A673 (cell line): ENCODE measurements at regions not wholly inside any gene's neighbourhood (a gene's known extent, or its start where the extent isn't known, plus 50 kb on each side); places are given as distances from the start of the nearest gene placed in this dataset.

ENCODE experiments used
- BruUV-seq: library from RNA; stranded (reverse); fragments of 400-500 nt; replicated peaks from 2 replicates; lab custom pipeline; 2021; lab: Mats Ljungman, UMichigan
- CTCF ChIA-PET: fragments of 300-600 bp; sonication (Branson Sonifier 250); formaldehyde crosslinking; loops from one replicate; lab custom pipeline; 2022; ENCODE audit warnings: antibody characterized with exemption; lab: Charles Lee
- POLR2A ChIA-PET: fragments of 300-600 bp; sonication (Branson Sonifier 250); formaldehyde crosslinking; loops from one replicate; lab custom pipeline; 2022; ENCODE audit warnings: antibody characterized with exemption; ENCODE audit not compliant: low non-redundant PET; lab: Charles Lee
- DNase-seq: peaks from one replicate; pipeline ENCODE4 v3.0.0-alpha.2; 2015; ENCODE audit warnings: low spot score
- H3K27ac ChIP-seq: fragments of 200-600 bp; sonication (generic); 2 replicates; pipeline ENCODE4 v1.5.1; 2016; ENCODE audit warnings: mixed run types, low read depth, mild to moderate bottlenecking, mixed read lengths, antibody characterized with exemption, low read length; ENCODE audit not compliant: poor library complexity, severe bottlenecking
- H3K27me3 ChIP-seq: fragments of 200-600 bp; sonication (generic); replicated peaks from 2 replicates; pipeline ENCODE4 v1.6.1; 2017; ENCODE audit warnings: mixed run types, low read depth, mild to moderate bottlenecking, mixed read lengths, antibody characterized with exemption, low read length; ENCODE audit not compliant: insufficient read depth, poor library complexity
- H3K36me3 ChIP-seq: fragments of 200-600 bp; sonication (generic); 2 replicates; pipeline ENCODE4 v1.6.1; 2016; ENCODE audit warnings: mixed run types, mild to moderate bottlenecking, mixed read lengths, antibody characterized with exemption, low read length; ENCODE audit not compliant: insufficient read depth, poor library complexity, severe bottlenecking
- H3K4me1 ChIP-seq: fragments of 200-600 bp; sonication (generic); 2 replicates; pipeline ENCODE4 v1.6.1; 2017; ENCODE audit warnings: mixed run types, mild to moderate bottlenecking, mixed read lengths, antibody characterized with exemption, low read length; ENCODE audit not compliant: insufficient read depth, poor library complexity, severe bottlenecking
- H3K4me3 ChIP-seq: fragments of 200-600 bp; sonication (generic); 2 replicates; pipeline ENCODE4 v1.5.1; 2016; ENCODE audit warnings: low read depth, mixed run types, mild to moderate bottlenecking, mixed read lengths, low read length; ENCODE audit not compliant: poor library complexity, severe bottlenecking
- H3K9me3 ChIP-seq: fragments of 200-600 bp; sonication (generic); 2 replicates; pipeline ENCODE4 v1.6.1; 2016; ENCODE audit warnings: mixed run types, low read depth, mild to moderate bottlenecking, mixed read lengths, antibody characterized with exemption, low read length; ENCODE audit not compliant: poor library complexity, severe bottlenecking
- CTCF ChIP-seq: fragments of 300-800, 200-600 bp; sonication (generic); conservative IDR thresholded peaks from 2 replicates; pipeline ENCODE4 v1.5.1; 2017; ENCODE audit warnings: low read depth, mild to moderate bottlenecking, antibody characterized with exemption, low read length, moderate library complexity, mixed read lengths
- EZH2 ChIP-seq: fragments of 200-600 bp; sonication (generic); IDR thresholded peaks from 2 replicates; pipeline ENCODE4 v1.6.1; 2017; ENCODE audit warnings: borderline replicate concordance, low read depth, mild to moderate bottlenecking, mixed read lengths, antibody characterized with exemption, low read length; ENCODE audit not compliant: poor library complexity, severe bottlenecking
- intact Hi-C: fragments of 100-400 bp; cut with micrococcal nuclease; formaldehyde crosslinking; loops from one replicate; pipeline ENCODE4 v1.10.0; 2022; ENCODE audit not compliant: unreplicated experiment

DNA sequence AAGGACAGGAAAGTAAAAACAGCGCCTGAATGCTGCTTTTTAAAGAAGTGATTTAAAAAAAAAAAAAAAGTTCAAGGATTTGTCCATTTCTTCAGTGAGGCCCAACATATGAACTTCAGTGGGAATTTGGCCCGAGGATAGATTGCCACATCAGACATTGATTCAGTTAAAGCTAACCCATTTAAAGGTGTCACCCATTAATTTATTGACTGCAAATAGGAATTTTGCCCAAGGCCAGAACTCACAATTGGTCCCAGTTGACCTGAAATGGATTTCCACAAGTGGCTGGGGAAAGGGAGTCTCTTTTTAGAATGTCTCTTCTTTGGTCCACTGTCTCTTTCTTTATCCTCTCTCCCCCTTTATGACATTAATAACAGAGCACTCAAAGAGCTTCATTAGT, 86.5 kb upstream of the RPL34 start:
- no peaks in the 10 kb centered on the region for H3K27me3 ChIP-seq
- H3K4me3 ChIP-seq = no peak overlapping the region
- intact Hi-C loops = no loop called here
- POLR2A ChIA-PET = no interaction called here
- BruUV-seq = no TSS peak
- CTCF ChIA-PET = no interaction called here
- H3K9me3 ChIP-seq = no peaks in the 10 kb centered on the region
- no peak for DNase-seq
- TF ChIP-seq EZH2 (no peak), CTCF (no peak)
- H3K36me3 ChIP-seq = no peaks in the 10 kb centered on the region
- no peaks in the 10 kb centered on the region for H3K4me1 ChIP-seq
- H3K27ac ChIP-seq = no peak overlapping the region

- ChIA-PET POLR2A (no interaction called here), CTCF (no interaction called here)
- TF ChIP-seq EZH2 (no peak), CTCF (no peak)
- intact Hi-C loops = no loop called here
- no peak overlapping the region for H3K27ac ChIP-seq
- no TSS peak for BruUV-seq
- no peak overlapping the region for H3K4me3 ChIP-seq
- H3K36me3 ChIP-seq = no peaks in the 10 kb centered on the region
- H3K27me3 ChIP-seq = no peaks in the 10 kb centered on the region
- H3K9me3 ChIP-seq = no peaks in the 10 kb centered on the region
- no peaks in the 10 kb centered on the region for H3K4me1 ChIP-seq
- no peak for DNase-seq
Measured at GRCh38 chr4:108533245-108533844, 87.0 kb upstream of the RPL34 start.

DNA sequence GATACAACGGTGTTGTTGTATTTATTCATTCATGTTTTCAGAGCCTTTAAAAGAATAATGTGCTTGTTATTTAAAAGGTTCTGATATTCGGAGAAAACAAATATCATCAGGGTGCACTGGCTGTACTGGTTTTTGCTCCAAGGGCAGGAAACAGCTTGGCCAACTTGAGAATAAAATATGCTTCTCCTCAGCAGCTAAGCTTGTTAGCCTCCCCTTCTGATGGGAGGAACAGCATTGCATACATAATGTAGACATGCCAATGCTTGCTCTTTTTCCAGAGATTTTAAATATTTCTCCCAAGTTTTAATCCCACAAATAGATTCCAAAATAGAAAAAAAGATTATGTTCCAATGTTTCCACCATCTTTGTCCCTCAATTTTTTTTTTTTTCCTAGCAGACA, 87.6 kb upstream of the RPL34 start:
- ChIA-PET POLR2A (no interaction called here), CTCF (no interaction called here)

More for the DNA sequence above, 87.6 kb upstream of the RPL34 start:
- no peak for DNase-seq
- intact Hi-C loops = no loop called here
- Histone ChIP-seq H3K36me3 (no peaks in the 10 kb centered on the region), H3K27me3 (no peaks in the 10 kb centered on the region), H3K4me1 (no peaks in the 10 kb centered on the region), H3K4me3 (no peak overlapping the region), H3K27ac (no peak overlapping the region), H3K9me3 (no peaks in the 10 kb centered on the region)
- no peak for TF ChIP-seq CTCF
- no peak for TF ChIP-seq EZH2
- no TSS peak for BruUV-seq
